ENCODE measurements at regions not wholly inside any gene's neighbourhood (a gene's known extent, or its start where the extent isn't known, plus 50 kb on each side); places are given as distances from the start of the nearest gene placed in this dataset.

- peaks cover 3 to 20% of the 10 kb centered on the region in 2 donors for H3K4me1 ChIP-seq (ENCODE audit: control insufficient read depth in 1 of 2, low read depth in 2 of 2)
- H3K4me3 ChIP-seq, result no peak overlapping the region
- no peak overlapping the region for H3K27ac ChIP-seq
- no peaks in the 10 kb centered on the region for H3K36me3 ChIP-seq
- no peak for DNase-seq (ENCODE audit: low spot score)
- H3K27me3 ChIP-seq (replicated peaks; ENCODE audit: insufficient read depth), result no peaks in the 10 kb centered on the region
- TF ChIP-seq CTCF (IDR thresholded peaks at IDR 0.05), result no peak
- no peaks in the 10 kb centered on the region for H3K9me3 ChIP-seq
- no peak for ATAC-seq (ENCODE audit: insufficient number of reproducible peaks, low FRiP score, low read depth)
Observed at GRCh38 chr1:67540025-67540732, 110.0 kb upstream of the SERBP1 start.

GRCh38 chr1:67540733-67541125 lies 110.5 kb upstream of the SERBP1 start:
- Histone ChIP-seq H3K4me3 (no peak overlapping the region), H3K9me3 (no peaks in the 10 kb centered on the region), H3K4me1 (ENCODE audit: control insufficient read depth in 1 of 2, low read depth in 2 of 2) (peaks cover 3 to 20% of the 10 kb centered on the region in 2 donors), H3K36me3 (no peaks in the 10 kb centered on the region), H3K27ac (no peak overlapping the region), H3K27me3 (replicated peaks; ENCODE audit: insufficient read depth) (no peaks in the 10 kb centered on the region)
- ATAC-seq (ENCODE audit: insufficient number of reproducible peaks, low FRiP score, low read depth), result no peak
- no peak for TF ChIP-seq CTCF (IDR thresholded peaks at IDR 0.05)
- no peak for DNase-seq (ENCODE audit: low spot score)

GRCh38 chr1:67542747-67543146 lies 112.5 kb upstream of the SERBP1 start:
- no peak for ATAC-seq (ENCODE audit: insufficient number of reproducible peaks, low FRiP score, low read depth)
- Histone ChIP-seq H3K27ac (no peak overlapping the region), H3K4me3 (no peak overlapping the region), H3K36me3 (no peaks in the 10 kb centered on the region), H3K27me3 (replicated peaks; ENCODE audit: insufficient read depth) (no peaks in the 10 kb centered on the region), H3K9me3 (no peaks in the 10 kb centered on the region), H3K4me1 (ENCODE audit: control insufficient read depth in 1 of 2, low read depth in 2 of 2) (peaks cover 0 to 5% of the 10 kb centered on the region in 2 donors)
- no peak for TF ChIP-seq CTCF (IDR thresholded peaks at IDR 0.05)
- DNase-seq (ENCODE audit: low spot score), result no peak

- H3K9me3 ChIP-seq, result no peaks in the 10 kb centered on the region
Observed at GRCh38 chr1:67544921-67545320, 114.7 kb upstream of the SERBP1 start.

GRCh38 chr1:67545364-67545763 lies 115.2 kb upstream of the SERBP1 start:
- no peak for TF ChIP-seq CTCF (IDR thresholded peaks at IDR 0.05)
- no peaks in the 10 kb centered on the region for H3K36me3 ChIP-seq
- no peak for ATAC-seq (ENCODE audit: insufficient number of reproducible peaks, low FRiP score, low read depth)
- H3K27ac ChIP-seq, result no peak overlapping the region
- H3K27me3 ChIP-seq (replicated peaks; ENCODE audit: insufficient read depth), result no peaks in the 10 kb centered on the region
- no peaks in the 10 kb centered on the region for H3K9me3 ChIP-seq
- H3K4me1 ChIP-seq (ENCODE audit: control insufficient read depth in 1 of 2, low read depth in 2 of 2), result no peaks in the 10 kb centered on the region
- H3K4me3 ChIP-seq, result no peak overlapping the region
- DNase-seq (ENCODE audit: low spot score), result no peak

More at GRCh38 chr1:67544921-67545320, 114.7 kb upstream of the SERBP1 start:
- H3K4me1 ChIP-seq (ENCODE audit: control insufficient read depth in 1 of 2, low read depth in 2 of 2), result no peaks in the 10 kb centered on the region
- no peak overlapping the region for H3K27ac ChIP-seq
- no peaks in the 10 kb centered on the region for H3K27me3 ChIP-seq (replicated peaks; ENCODE audit: insufficient read depth)
- no peaks in the 10 kb centered on the region for H3K36me3 ChIP-seq
- no peak for DNase-seq (ENCODE audit: low spot score)
- H3K4me3 ChIP-seq, result no peak overlapping the region
- ATAC-seq (ENCODE audit: insufficient number of reproducible peaks, low FRiP score, low read depth), result no peak
- no peak for TF ChIP-seq CTCF (IDR thresholded peaks at IDR 0.05)
